A549 (cell line): ENCODE measurements at regions not wholly inside any gene's neighbourhood (a gene's known extent, or its start where the extent isn't known, plus 50 kb on each side); places are given as distances from the start of the nearest gene placed in this dataset.

Experiments
- HDAC2 ChIP-seq: fragments of 200-600 bp; sonication (generic); IDR thresholded peaks from 2 replicates; pipeline ENCODE4 v1.6.1; 2016
- HEYL ChIP-seq: fragments of 250-450 bp; sonication (Bioruptor Pico); IDR thresholded peaks from 2 replicates; pipeline ENCODE4 v1.8.0; 2021; ENCODE audit warnings: mild to moderate bottlenecking, moderate library complexity

DNA sequence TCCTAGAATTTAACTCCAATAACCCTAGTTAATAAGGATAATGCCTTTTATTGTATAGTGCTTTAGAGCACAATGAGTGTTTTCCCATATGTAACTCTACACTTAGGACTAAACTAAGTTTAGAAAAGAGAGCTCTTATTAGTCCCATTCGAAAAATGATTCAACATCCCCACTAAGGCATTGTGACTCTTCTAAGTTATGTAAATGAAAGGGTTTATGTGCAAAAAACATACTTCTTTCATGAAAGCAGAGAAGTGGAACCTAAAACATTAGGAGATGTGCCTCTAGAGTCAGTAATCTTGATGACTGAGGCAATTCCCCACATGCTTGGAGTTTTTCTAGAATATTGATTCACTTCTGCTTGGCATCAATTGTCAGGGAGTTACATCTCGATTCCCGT is 344.1 kb upstream of the ZNF717 start:
- TF ChIP-seq HEYL (CRISPR knock-in tag) (no peak), HDAC2 (no peak)
